GM21423 (cell line): ENCODE measurements at regions not wholly inside any gene's neighbourhood (a gene's known extent, or its start where the extent isn't known, plus 50 kb on each side); places are given as distances from the start of the nearest gene placed in this dataset.
"Not testable (repeated sequence)": the region's sequence is repeated elsewhere in the genome, so short reads cannot be mapped to it uniquely, and the experiment has no call there.

ENCODE experiments used
- ATAC-seq: cut with Tn5 transposase; IDR thresholded peaks from one replicate; pipeline ENCODE4 v1.9.1; 2021; ENCODE audit warnings: mild to moderate bottlenecking, moderate library complexity; ENCODE audit not compliant: unreplicated experiment

- ATAC-seq = no peak
Measured at GRCh38 chr3:191728186-191728585, 267.2 kb downstream of the PYDC2 start.

- no peak for ATAC-seq
Measured at GRCh38 chr3:191737742-191738141, 276.8 kb downstream of the PYDC2 start.

DNA sequence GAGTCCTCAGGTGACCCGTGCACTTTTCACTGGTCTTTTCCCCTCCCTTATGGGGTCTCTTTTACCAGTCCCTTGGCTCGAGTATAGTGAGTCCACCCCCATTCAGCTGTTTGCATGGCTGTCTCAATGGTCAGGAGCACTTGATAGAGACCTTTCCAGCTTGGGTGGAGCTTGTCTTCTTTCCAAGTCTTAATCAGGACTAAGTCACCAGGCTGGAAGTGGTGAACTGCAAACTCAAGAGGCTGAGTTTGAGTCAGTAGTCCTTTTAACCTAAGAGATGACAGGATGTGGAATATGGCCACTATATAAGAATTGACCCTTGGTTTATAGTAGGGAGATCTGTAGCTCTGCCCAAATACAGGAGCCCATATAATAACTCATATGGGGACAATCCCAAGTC, 279.7 kb downstream of the PYDC2 start:
- no peak for ATAC-seq

GRCh38 chr3:191741847-191742350, 280.9 kb downstream of the PYDC2 start:
- not testable (repeated sequence) for ATAC-seq

GRCh38 chr3:191743283-191743682, 282.3 kb downstream of the PYDC2 start:
- no peak for ATAC-seq

DNA sequence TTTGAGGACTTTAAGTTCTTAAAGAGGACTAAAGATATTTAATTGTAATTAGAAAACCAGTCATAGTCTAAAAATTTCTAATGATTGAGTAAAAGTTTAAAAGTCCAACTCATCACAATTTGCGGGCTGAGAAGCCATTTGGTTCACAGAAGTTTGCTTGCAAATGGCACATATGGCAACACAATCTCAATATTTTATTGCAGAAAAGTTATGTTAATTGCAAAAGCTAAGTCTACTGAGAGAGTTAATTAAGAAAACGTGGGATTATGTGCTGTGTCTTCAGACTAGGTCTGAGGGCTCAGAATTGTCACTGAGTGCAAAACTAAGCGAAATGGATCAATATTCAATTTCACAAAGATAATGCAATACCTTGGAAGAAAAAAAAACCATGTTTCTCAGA, 289.7 kb downstream of the PYDC2 start:
- ATAC-seq = no peak

DNA sequence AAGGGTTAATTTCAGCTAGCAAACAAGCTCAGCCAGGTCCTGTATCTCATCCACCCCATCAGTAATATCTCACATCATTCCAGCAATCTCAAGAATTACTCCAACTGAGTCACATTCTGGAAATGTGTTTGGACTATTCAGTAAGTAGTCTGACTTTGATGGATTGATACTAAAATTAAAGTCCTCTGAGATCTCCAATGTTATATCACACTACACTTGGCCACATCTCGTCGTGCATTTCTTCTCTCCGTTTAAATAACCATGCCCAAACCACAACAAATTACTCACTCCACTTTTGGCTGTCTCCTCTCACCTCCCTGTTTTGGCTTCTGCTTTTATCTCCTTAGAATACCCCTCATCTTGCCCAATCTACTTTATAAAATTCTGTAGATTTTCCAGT, 292.2 kb downstream of the PYDC2 start:
- no peak for ATAC-seq

- ATAC-seq = no peak
Measured at GRCh38 chr3:191761906-191762305, 300.9 kb downstream of the PYDC2 start.

GRCh38 chr3:191762323-191762960, 301.5 kb downstream of the PYDC2 start:
- ATAC-seq = no peak

- no peak for ATAC-seq
Measured at GRCh38 chr3:191768421-191768820, 307.5 kb downstream of the PYDC2 start.

DNA sequence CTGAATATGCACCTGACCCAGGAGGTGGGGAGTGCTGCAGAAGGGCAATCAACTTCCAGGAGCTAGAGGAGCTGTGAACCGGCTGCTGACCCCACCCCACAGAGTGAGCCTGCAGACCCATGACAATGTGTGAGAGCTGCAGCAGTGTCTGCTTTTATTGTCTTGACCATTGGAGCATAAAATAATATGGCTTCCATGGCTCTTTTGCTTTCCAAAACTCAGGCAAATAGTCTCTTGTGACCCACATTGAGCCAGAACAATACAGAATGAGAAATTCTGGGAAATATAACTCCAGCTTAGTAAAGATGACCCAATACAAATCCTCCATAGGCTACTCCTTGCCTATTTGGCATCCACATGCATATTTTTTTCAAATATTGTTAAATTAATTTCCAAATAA, 309.6 kb downstream of the PYDC2 start:
- no peak for ATAC-seq

GRCh38 chr3:191774485-191774884, 313.5 kb downstream of the PYDC2 start:
- ATAC-seq = no peak

DNA sequence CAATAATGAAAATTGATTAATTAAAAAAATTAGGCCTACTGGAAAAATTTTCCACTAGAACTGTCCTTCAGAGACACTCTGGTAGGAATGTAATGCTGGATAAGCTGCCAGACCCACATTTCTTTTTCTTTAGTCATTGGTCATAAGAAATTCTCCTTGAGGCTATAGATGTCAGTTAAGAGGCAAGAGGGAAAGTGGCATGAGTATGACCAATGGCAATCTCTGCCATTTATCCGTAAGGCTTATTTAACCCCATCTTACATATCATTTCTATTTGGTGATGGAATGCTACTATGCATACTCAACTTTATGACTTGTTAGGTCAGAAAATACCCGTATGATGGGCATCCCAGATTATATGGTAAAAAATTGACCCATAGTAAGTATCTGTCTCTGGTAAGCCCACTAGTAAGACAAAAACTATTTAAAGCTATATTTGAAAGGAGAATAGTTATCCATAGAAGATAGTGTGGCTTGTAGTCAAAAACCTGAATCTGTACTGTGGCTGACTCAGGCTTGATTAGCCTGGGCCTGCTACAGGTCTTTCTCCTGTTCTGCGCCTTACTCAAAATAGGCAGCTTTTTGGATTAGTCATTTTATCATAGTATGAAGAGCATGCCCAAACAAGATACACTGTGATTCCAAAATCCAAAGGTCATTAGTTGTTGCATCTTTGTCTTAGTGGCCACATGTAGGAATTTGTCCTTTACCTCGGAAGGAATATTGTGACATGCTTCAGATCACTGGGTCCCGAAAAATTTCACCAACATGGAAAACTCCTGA, 314.7 kb downstream of the PYDC2 start:
- ATAC-seq = no peak

- no peak for ATAC-seq
Measured at GRCh38 chr3:191781044-191781443, 320.1 kb downstream of the PYDC2 start.

DNA sequence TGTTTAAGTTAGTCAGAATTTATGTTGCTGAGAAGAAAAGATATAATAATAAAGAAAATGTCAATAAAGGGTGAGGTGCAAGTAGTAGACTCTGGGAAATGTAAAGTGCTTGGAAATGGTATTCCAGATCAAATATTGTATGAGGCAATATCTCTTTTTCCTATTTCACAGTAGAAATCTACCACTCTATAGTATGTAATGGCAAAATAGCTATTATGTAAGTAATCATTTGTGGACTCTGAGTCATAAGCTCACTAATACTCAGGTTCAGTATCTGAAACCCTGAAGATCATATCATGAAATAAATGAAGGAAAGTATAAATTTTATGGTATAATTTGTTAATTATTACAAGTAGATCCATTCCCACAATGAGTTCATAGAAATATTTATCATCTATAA, 322.1 kb downstream of the PYDC2 start:
- no peak for ATAC-seq

GRCh38 chr3:191790934-191791333, 330.0 kb downstream of the PYDC2 start:
- ATAC-seq = no peak

DNA sequence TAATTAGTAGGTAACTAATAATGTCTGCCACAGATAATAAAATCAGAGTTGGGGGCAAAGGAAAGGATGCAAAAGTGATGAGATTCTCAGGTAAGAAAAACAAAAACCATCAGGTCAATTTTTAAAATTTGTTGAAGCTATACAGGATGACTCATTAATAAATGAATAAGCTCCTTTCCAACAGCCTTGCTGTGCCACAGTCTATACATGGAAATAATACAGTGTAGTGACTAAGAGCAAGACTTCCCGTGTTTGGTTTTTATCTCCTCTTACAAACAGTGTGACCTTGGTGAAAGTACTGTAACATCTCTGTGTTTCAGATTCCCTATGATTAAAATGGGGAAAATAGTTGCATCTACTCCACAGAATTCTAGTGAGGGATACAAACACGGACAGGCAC, 331.6 kb downstream of the PYDC2 start:
- no peak for ATAC-seq

DNA sequence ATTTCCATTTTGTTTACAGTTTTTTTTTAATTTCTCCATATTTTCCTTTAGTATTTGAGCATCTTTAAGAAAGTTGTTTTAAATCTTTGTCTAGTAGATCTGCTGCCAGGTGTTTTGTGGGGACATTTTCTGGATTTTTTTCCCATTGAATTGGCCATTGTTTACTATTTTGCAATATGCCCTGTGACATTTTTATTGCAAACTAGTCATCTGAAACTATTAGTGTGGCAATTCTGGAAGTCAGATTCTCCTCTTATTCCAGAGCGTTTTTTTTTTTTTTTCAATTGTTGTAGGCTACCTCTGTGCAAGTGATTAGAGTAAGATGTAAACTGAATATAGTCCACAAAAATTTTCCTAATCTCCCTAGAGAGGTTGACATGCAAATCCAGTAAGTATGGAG, 334.2 kb downstream of the PYDC2 start:
- ATAC-seq = no peak

- no peak for ATAC-seq
Measured at GRCh38 chr3:191797271-191797670, 336.3 kb downstream of the PYDC2 start.

DNA sequence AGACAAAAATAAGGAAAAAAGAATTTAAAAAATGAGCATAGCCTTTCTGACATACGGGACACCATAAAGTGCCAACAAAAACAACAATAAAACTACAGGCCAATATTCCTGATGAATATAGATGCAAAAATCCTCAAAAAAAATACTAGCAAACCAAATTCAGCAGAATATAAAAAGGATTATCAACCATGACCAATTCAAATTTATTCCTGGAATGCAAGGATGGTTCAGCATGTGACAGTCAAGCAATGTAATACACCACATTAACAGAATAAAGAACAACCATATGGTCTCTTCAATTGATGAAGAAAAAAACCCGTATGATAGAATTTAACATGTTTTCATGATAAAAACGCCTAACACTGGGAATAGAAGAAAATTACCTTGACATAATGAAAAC, 341.7 kb downstream of the PYDC2 start:
- no peak for ATAC-seq

- ATAC-seq = no peak
Measured at GRCh38 chr3:191804935-191805334, 344.0 kb downstream of the PYDC2 start.

- ATAC-seq = no peak
Measured at GRCh38 chr3:191808073-191808472, 347.1 kb downstream of the PYDC2 start.
